NCI-H1436 (cell line): ENCODE measurements at regions not wholly inside any gene's neighbourhood (a gene's known extent, or its start where the extent isn't known, plus 50 kb on each side); places are given as distances from the start of the nearest gene placed in this dataset.
A peak's percentile ranks its signal among the peaks of the same experiment; 100 is the strongest.
"Not testable (repeated sequence)": the region's sequence is repeated elsewhere in the genome, so short reads cannot be mapped to it uniquely, and the experiment has no call there.

Experiments used
- DNase-seq: peaks from one replicate; lab custom pipeline; 2025; lab: John Stamatoyannopoulos, UW

GRCh38 chr11:44361813-44362212, 51.9 kb upstream of the ALX4 start:
- DNase-seq = no peak

GRCh38 chr11:44363116-44363515, 53.2 kb upstream of the ALX4 start:
- DNase-seq = no peak

- DNase-seq = no peak
Observed at GRCh38 chr11:44364596-44364995, 54.7 kb upstream of the ALX4 start.

GRCh38 chr11:44365616-44366015, 55.7 kb upstream of the ALX4 start:
- no peak for DNase-seq

GRCh38 chr11:44366026-44366425, 56.1 kb upstream of the ALX4 start:
- DNase-seq = no peak

- peak; percentile 12 for DNase-seq
Observed at GRCh38 chr11:44366741-44367140, 56.8 kb upstream of the ALX4 start.

- no peak for DNase-seq
Observed at GRCh38 chr11:44367452-44367851, 57.5 kb upstream of the ALX4 start.

GRCh38 chr11:44368886-44369285, 58.9 kb upstream of the ALX4 start:
- DNase-seq = no peak

GRCh38 chr11:44371042-44371441, 61.1 kb upstream of the ALX4 start:
- DNase-seq = not testable (repeated sequence)

GRCh38 chr11:44371706-44372105, 61.8 kb upstream of the ALX4 start:
- no peak for DNase-seq

- DNase-seq = no peak
Observed at GRCh38 chr11:44372989-44373388, 63.0 kb upstream of the ALX4 start.

GRCh38 chr11:44374001-44374400, 64.1 kb upstream of the ALX4 start:
- no peak for DNase-seq

GRCh38 chr11:44376423-44376822, 66.5 kb upstream of the ALX4 start:
- DNase-seq = no peak

GRCh38 chr11:44377121-44377520, 67.2 kb upstream of the ALX4 start:
- DNase-seq = no peak

GRCh38 chr11:44377914-44378321, 68.0 kb upstream of the ALX4 start:
- DNase-seq = no peak

- DNase-seq = no peak
Observed at GRCh38 chr11:44379141-44380008, 69.4 kb upstream of the ALX4 start.

- DNase-seq = no peak
Observed at GRCh38 chr11:44380009-44380313, 70.0 kb upstream of the ALX4 start.

GRCh38 chr11:44380820-44381219, 70.9 kb upstream of the ALX4 start:
- no peak for DNase-seq

GRCh38 chr11:44381261-44381660, 71.3 kb upstream of the ALX4 start:
- no peak for DNase-seq

GRCh38 chr11:44382118-44382517, 72.2 kb upstream of the ALX4 start:
- DNase-seq = no peak

GRCh38 chr11:44382656-44383240, 72.8 kb upstream of the ALX4 start:
- no peak for DNase-seq

GRCh38 chr11:44383246-44383645, 73.3 kb upstream of the ALX4 start:
- no peak for DNase-seq

GRCh38 chr11:44387415-44387814, 77.5 kb upstream of the ALX4 start:
- no peak for DNase-seq

- DNase-seq = no peak
Observed at GRCh38 chr11:44387825-44388224, 77.9 kb upstream of the ALX4 start.
